NCI-H82 treated with DMSO at 0.1 percent for 48 hours (cell line): ENCODE measurements at regions not wholly inside any gene's neighbourhood (a gene's known extent, or its start where the extent isn't known, plus 50 kb on each side); places are given as distances from the start of the nearest gene placed in this dataset.
"Not testable (repeated sequence)": the region's sequence is repeated elsewhere in the genome, so short reads cannot be mapped to it uniquely, and the experiment has no call there.

Experiments
- DNase-seq: peaks from one replicate; lab custom pipeline; 2025; ENCODE audit not compliant: unreplicated experiment; lab: John Stamatoyannopoulos, UW

- DNase-seq: no peak
Observed at GRCh38 chr4:177494791-177495190, 52.6 kb upstream of the AGA start.

GRCh38 chr4:177495626-177496025 lies 53.4 kb upstream of the AGA start:
- DNase-seq: not testable (repeated sequence)

GRCh38 chr4:177499537-177499936 lies 57.3 kb upstream of the AGA start:
- no peak for DNase-seq

GRCh38 chr4:177505171-177505615 lies 63.0 kb upstream of the AGA start:
- DNase-seq: no peak

GRCh38 chr4:177508662-177509061 lies 66.4 kb upstream of the AGA start:
- no peak for DNase-seq

GRCh38 chr4:177509226-177509745 lies 67.0 kb upstream of the AGA start:
- no peak for DNase-seq

GRCh38 chr4:177511611-177512010 lies 69.4 kb upstream of the AGA start:
- no peak for DNase-seq

GRCh38 chr4:177512646-177513045 lies 70.4 kb upstream of the AGA start:
- no peak for DNase-seq

GRCh38 chr4:177517862-177518261 lies 75.6 kb upstream of the AGA start:
- no peak for DNase-seq

GRCh38 chr4:177519481-177520260 lies 77.4 kb upstream of the AGA start:
- DNase-seq: no peak

- no peak for DNase-seq
Observed at GRCh38 chr4:177528620-177529019, 86.4 kb upstream of the AGA start.

- DNase-seq: no peak
Observed at GRCh38 chr4:177530561-177530960, 88.3 kb upstream of the AGA start.

GRCh38 chr4:177532358-177532757 lies 90.1 kb upstream of the AGA start:
- DNase-seq: no peak

- DNase-seq: not testable (repeated sequence)
Observed at GRCh38 chr4:177534841-177535240, 92.6 kb upstream of the AGA start.

- no peak for DNase-seq
Observed at GRCh38 chr4:177546745-177547144, 104.5 kb upstream of the AGA start.

- no peak for DNase-seq
Observed at GRCh38 chr4:177547985-177548384, 105.7 kb upstream of the AGA start.

GRCh38 chr4:177555007-177555574 lies 112.9 kb upstream of the AGA start:
- DNase-seq: no peak

GRCh38 chr4:177557416-177557815 lies 115.2 kb upstream of the AGA start:
- DNase-seq: no peak

- no peak for DNase-seq
Observed at GRCh38 chr4:177558995-177559394, 116.8 kb upstream of the AGA start.

- no peak for DNase-seq
Observed at GRCh38 chr4:177562163-177562562, 119.9 kb upstream of the AGA start.

- DNase-seq: no peak
Observed at GRCh38 chr4:177562859-177563258, 120.6 kb upstream of the AGA start.

- DNase-seq: no peak
Observed at GRCh38 chr4:177566691-177567090, 124.5 kb upstream of the AGA start.

- DNase-seq: no peak
Observed at GRCh38 chr4:177568931-177569330, 126.7 kb upstream of the AGA start.
